NCI-H187 (cell line): ENCODE measurements at regions not wholly inside any gene's neighbourhood (a gene's known extent, or its start where the extent isn't known, plus 50 kb on each side); places are given as distances from the start of the nearest gene placed in this dataset.

Experiments
- DNase-seq, 2 experiments: peaks; one replicate each; lab custom pipeline; 2025; lab: John Stamatoyannopoulos, UW

DNA sequence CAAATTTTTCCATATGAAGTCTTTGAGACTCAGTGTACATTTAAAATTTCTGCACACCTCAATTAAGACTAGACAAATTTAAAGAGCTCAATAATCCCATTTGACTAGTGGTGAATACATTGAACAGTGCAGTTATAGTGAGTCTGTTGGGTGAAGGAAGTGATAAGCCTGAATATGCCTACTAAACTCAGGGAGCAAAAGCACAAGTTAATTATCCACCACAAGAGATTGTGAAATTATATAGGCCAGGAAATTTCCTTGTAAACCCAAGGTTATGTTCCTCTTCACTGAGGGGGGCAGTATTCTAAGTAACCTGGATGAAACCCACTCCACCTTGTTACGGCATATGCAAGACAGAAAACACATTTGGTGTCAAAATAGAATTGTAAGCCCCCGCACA, 612.9 kb upstream of the DAB2 start:
- no peak for DNase-seq

DNA sequence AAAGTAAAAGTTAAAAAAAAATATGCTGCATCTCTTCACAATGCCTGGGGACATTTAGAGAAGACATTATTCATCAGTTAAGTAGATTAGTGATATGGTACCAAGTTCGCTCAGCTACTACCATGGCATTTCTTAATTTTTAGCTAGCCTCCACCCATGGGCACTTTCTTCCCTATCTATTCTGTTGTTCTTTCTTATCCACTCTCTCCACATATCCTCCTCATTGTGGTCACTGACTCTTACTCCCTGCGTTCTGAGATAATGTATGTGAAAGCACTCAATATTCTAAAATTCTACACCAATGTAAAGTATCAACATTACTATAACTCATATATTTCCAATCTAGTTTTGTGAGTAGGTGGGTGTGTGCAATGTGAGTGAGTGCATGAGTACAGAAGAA, 609.7 kb upstream of the DAB2 start:
- no peak for DNase-seq

DNA sequence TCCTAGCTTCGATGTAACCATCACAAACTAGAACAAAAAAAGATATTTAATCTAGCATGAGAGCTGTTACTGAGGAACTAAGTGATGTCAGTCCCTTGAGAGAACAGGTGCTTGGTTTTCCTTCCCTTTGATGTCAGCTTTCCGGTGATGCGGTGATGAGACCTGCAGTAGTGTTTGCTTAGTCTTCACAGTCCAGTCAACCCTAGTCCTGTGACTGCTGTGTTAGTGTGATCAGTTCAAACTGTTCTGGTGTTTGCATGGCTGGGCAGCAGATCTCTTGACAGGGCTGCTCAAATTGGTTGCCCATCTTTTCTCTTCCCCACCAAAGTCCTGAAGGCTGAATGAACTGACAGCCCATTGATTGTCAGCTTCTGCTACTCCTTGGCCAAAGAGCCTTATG, 608.6 kb upstream of the DAB2 start:
- DNase-seq: no peak

DNA sequence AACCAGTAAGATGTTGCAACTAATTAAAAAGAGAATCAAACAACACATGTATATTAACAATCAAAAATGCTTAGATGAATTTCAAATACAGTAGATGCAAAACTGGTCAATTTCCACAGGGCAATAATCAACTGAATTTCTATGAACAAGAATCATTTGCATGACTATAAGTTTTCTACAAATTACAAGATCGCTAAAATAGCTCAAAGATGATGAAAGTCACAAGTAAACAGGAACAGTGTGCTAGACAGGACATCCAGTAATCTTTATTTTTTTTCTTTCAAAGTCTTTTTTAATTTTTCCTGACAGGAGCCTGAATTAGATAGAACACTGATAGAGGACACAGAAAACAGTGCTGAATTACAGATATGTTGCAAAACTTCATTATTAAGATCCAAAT, 608.2 kb upstream of the DAB2 start:
- DNase-seq: no peak

DNA sequence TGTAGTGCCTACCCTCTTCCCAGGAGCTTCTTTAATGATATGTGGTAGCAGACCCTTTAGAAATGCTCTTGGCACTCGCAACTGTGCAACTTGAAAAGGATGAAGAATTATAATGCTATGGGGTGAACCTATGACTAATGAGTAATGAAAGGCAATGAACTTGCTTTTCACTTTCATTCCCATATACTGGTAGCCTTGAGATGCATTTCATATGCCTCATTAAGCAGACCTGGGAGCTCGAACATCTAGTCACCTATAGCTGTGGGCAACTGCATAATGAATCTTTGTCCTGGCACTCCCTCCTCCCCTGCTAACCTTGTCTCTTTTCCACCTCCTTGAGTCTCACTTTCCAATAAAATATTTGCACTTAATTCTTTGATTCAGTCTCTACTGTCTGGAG, 605.9 kb upstream of the DAB2 start:
- no peak for DNase-seq

DNA sequence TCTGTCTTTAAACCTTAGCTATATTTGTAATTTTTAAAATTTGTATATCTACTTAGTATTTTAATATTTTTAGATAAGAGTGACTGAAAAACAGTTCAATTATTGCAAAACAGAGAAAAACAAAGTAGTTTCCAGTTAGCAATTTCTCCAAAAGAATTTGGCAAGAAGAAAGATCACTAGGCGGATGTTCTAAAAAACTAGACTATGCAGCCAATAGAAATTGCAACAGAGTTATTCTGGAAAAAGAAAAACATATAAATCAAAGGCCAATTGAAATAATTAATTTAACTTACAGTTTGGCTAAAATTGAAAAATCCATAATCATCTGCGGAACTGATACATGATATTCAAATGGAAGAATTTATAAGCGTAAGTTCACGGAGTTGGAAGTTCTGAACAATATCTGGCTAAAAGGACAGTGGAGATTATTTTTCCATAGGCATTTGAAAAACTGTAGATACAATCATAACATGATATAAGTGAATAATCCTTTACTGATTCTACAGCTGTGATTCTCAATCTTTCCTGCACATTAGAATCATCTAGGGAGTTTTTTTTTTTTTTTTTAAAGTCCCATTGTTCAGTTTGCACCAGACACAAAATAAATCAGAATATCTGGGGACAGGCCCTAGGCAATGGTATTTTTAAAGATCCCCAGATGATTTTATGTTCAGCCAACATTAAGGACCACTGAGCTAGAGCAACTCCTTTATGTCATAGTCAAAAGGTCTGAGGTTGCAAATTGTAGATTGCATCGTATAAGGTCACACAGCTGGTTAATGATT, 605.1 kb upstream of the DAB2 start:
- no peak for DNase-seq

DNA sequence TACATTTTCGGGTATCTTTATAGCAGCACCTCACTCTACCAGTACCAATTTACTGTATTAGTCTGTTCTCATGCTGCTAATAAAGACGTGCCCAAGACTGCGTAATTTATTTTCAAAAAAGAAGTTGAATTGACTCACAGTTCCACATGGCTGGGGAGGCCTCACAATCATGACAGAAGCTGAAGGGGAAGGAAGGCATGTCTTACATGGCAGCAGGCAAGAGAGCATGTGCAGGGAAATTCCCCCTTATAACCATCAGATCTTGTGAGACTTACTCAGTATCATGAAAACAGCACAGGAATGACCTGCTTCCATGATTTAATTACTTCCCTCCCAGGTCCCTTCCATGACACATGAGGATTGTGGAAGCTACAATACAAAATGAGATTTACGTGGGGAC, 602.6 kb upstream of the DAB2 start:
- DNase-seq: no peak

DNA sequence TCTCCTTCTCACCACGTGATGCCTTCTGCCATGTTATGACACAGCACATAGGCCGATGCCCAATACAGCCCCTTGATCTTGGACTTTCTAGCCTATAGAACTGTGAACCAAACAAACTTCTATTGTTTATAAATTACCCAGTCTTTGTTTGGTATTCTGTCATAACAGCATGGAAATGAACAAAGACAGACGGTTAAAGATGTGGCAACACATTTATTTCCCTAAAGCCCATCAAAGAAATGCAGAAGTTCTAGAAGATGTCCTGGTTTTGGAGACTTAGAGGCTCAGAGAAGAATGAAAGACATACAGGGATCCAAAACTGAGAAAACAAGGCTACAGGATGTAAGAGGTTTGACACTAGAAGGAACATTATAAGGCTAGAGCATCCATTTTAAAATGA, 600.8 kb upstream of the DAB2 start:
- no peak for DNase-seq

DNA sequence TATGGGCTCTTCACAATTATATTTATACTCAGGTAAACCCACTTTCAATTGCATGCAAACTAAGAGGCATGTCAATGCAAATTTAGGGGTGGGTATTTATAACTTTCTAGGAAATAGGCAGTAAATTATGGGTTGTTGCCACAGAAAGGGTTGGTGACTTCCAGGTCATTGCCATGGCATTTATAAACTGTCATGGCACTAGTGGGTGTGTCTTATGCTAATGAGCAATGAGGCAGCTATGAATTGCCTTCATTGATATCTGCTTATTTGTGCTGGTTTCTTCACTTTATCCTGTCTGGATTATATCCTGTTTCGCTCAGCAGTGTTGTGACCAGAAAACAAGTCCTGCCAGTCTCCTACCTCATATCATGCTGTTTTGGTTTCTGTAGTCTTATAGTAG, 597.3 kb upstream of the DAB2 start:
- DNase-seq: no peak

DNA sequence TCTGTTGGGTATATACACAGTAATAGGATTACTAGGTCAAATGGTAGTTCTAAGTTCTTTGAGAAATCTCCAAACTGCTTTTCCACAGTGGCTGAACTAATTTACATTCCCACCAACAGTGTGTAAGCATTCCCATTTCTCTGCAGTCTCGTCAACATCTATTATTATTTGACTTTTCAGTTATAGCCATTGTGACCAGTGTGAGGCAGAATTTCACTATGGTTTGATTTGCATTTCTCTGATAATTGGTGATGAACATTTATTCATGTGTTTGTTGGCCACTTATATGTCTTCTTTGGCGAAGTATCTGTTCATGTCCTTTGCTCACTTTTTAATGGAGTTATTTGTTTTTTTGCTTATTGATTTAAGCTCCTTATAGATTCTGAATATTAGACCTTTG, 596.2 kb upstream of the DAB2 start:
- no peak for DNase-seq

DNA sequence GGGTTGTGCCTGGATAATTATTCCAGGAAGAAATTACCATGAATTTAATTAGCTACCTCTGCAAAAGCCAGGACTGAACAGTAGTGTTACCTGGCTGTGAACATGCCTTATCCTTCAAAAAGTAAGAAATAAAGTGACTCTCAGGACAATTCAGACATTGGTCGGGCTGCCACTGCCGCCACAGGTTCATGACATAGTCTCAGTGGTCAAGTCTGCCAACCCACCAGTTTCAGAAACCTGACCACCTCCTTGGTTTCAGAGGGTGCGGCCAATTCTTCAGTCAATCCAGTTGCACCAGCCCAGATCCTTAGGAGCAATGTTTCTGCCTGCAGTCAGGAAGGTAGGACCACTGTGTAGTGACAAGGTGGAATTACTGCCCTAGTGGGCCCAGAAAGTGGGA, 593.1 kb upstream of the DAB2 start:
- no peak for DNase-seq

DNA sequence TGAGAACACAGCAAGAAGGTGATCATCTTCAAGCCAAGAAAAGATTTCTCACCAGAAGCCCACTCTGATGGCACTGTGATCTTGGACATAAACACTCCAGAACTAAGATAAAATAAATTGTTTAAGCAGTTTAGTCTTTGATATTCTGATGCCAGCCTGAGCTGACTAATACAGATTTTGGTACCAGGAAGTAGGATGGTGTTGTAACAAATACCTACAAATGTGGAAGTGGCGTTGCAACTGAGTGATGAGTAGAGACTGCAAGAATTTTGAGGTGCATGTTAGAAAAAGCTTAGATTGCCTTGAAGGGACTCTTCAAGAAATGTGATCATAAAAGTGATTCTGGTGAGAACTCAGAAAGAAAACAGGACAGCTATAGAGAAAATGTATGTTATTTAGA, 592.4 kb upstream of the DAB2 start:
- DNase-seq: no peak

DNA sequence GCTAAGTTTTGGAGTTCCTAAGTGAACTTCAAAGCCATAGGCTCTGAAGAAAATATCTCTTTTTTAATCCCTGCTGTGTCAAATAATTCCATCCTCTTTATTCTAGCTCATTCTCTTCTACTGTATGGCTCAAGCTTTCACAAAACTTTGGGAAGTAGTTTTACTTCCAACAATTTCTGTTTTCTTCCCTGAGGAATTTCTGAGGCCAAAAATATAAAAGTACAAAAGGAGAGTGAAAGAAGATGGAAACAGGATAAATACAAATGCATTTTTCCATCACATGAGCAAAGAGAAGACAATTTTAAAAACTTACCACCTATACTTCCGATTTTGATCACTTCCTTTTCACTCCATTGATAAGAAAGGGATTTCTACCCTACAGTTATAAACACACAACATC, 585.7 kb upstream of the DAB2 start:
- no peak for DNase-seq

DNA sequence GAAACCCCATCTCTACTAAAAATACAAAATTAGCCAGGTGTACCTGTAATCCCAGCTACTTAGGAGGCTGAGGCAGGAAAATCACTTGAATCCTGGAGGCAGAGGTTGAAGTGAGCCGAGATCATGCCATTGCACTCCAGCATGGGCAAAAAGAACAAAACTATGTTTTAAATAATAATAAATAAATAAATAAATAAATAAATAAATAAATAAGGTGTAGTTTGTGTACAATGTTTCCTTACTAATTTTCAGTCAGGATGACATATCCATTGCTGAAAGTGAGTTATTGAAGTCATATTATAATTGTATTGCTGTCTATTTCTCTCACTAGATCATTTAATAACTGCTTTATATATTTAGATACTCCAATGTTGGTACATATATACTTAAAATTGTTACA, 581.5 kb upstream of the DAB2 start:
- DNase-seq: no peak

DNA sequence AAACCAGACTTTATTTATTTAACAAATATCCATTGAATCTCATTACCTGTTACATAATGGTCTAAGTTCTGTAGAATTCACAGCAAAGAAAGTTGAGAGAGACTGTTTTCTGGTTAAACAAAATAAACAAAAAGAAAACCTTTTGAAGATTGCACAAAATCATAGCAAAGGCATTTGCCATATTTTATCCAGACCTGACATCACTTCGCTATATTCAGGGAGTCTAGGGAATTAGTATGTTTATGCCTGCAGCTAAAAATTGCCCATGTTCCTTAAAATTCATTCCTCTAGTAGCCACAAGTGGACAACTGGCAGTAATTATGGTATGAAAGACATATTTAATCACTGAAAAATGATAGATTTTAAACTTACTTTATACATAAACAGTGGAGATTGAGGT, 577.0 kb upstream of the DAB2 start:
- DNase-seq: no peak

DNA sequence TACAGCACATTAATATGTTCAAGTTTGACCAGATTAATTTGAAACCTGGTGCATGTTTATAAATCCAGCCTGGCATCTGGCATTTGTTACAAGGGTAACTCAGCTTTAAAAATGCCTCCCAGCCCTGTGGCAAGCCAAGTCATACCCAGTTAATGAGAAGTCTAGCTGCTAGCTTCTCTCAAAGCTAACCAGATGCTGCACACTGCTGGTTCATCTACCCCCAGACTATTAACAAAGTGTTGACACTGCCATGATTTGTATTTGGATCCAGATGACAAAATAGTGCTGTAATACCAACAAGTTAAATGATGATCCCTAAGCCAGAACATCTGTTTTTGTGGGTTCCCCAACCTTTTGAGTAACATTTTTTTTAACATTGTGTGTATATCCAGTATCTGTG, 573.7 kb upstream of the DAB2 start:
- DNase-seq: no peak

DNA sequence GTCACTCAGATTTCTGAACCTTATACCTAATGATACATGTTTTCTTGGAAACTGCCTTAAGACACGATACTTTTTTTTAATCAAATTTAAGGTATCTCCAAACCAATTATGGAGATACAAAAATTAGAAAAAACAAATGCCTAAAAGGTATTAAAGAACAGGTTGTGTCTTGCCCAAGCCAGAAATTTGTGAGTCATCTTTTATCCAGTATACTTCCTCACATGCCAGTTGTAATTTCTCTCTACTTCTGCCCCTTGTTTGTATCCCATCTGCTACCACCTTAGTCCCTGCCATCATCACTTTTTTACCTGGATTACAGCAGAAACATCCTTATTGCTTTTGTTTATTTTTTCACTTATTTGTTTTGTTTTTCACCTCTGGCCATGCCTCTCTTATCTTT, 571.2 kb upstream of the DAB2 start:
- no peak for DNase-seq

DNA sequence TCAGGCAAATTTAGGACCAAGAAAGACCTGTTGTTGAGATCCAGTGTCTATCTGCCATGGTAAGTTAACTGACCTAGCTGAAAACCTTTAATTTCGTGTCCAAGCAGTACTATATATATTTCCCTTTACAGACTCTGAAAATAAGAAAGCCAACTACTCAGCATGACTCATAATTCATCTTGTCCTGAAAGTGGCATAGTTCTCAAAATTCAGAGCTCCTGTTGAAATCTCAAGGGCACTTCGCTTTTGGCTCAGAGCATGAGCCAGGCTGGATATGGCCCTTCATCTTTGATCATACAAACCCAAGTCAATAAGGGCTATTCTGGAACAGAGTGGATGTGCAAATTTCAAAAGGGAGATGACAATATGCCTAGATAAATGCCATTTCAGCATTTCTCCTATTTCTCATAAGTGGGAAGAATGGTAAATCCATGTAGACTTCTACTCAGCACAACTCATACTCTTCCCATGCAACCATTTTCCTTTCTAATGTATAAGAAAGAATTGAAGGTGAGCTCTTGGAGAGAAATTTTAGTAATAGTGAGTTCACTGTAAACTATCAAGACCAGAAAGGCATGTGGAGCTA, 567.9 kb upstream of the DAB2 start:
- DNase-seq: no peak

DNA sequence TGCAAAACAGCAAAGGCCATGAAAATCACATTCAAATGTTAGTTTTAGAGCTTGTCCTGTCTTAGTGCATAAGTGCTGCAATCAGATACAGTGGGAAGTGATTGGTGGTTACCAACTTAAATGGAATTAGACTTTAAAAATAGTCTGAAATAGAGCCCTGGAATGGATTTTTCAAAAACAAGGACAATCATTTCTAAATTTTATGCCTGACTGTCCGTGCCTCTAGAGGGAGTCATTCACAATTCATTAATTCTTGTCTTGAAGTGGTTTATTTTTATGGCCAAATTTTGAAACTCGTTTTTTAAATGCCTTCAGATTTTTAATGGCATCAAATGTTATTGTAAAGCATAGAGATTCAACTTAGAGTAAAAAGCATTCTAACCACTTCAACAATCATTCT, 561.8 kb upstream of the DAB2 start:
- no peak for DNase-seq

DNA sequence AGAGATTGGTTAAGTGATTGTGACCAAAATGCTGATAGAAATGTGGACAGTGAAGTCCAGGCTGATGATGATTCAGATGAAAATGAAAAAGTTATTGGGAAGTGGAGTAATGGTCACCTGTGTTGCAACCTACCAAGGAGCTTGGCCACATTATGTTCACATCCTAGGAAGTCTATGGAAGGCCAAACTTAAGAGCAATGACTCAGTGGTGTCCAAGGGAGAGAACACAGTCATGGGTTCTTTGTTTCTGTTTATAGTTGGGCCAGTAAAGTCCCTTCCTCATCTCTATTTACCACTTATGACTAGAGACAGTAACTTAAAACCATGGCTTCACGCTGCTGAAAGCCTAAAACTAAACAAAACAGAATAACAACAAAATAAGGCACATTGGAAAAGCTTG, 555.3 kb upstream of the DAB2 start:
- no peak for DNase-seq

DNA sequence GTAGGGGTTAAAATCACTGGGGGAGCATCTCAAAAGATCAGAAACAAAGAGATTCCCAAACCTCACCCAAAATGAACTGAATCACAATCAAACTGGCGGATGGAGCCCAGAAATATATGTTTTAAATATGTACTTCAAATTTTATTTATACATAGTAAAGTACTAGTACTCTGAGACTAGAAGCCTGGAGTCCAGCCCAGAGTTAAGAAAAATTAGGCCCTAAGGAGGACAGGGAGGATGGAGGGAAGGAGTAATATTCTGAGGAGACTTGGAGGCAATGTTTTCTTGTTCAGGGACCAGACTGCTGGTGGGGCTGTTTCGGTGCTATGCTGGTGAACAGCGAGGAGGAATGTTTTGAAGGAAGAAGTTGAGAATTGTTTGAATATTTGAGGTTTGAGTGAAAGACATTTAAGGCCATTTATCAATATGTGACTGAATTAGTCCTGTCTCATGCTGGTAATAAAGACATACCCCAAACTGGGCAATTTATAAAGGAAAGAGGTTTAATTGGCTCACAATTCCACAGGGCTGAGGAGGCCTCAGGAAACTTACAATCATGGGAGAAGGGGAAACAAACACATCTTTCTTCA, 552.4 kb upstream of the DAB2 start:
- no peak for DNase-seq

DNA sequence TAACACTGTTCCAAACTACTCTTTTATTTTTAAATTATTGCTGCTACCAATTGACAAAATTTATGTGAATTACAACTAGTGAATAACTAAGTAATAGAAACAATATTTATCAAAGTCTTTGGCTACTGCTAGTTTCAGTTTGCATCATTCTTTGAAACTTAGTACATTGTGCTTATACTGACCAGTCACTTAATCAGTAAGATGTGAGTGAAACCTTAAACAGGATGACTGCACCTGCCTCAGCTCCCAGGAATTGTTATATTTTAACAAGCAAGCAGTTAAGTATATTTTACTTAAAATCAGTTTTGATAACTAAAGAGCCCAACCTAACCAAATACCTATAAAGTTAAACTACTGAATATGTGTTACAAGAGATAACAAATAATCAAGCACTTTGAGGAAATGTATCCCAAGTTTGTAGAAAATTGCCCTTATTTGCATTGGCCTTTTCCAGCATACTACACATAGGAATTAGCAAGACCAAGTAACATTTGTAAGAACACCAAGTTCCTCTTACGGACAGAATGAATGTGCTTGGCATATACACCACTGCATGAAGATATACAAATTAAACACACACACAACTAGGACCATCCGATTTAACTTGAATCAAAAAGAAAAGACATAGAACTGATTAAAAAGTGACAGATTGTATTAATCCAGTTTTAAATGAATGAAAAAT, 545.5 kb upstream of the DAB2 start:
- DNase-seq: no peak

DNA sequence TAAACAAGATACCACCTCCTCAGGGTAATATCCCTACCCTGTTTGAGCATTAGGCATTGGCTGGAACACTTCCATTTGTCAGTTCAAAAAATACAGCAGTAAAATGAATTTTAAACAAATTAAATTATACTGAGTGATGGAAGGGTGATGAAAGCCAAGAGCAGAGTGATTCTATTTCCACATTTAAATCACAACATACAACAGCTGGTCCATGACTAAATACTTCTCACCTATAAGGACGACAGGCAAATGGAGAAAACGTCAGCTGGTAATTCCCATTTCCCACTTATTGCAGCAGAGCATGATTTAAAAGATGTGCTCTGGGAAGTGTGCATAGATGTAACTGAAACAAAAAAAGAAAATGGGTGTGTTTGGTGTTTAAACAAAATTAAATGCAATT, 543.6 kb upstream of the DAB2 start:
- no peak for DNase-seq
